PC-9 (cell line): ENCODE measurements at regions not wholly inside any gene's neighbourhood (a gene's known extent, or its start where the extent isn't known, plus 50 kb on each side); places are given as distances from the start of the nearest gene placed in this dataset.

Experiments
- BruUV-seq: library from RNA; stranded (reverse); fragments of 400-500 nt; replicated peaks from 2 replicates; lab custom pipeline; 2021; lab: Mats Ljungman, UMichigan
- CTCF ChIA-PET: fragments of 300-600 bp; sonication (Branson Sonifier 250); formaldehyde crosslinking; loops from one replicate; lab custom pipeline; 2022; ENCODE audit warnings: antibody characterized with exemption; lab: Charles Lee
- POLR2A ChIA-PET: fragments of 300-600 bp; sonication (Branson Sonifier 250); formaldehyde crosslinking; loops from one replicate; lab custom pipeline; 2022; ENCODE audit warnings: antibody characterized with exemption; ENCODE audit not compliant: unreplicated experiment; lab: Charles Lee
- DNase-seq, 2 experiments: peaks; one replicate each; pipeline versions ENCODE4 v3.0.0 to v3.0.0-alpha.2; 2015 to 2022; ENCODE audit warnings: mixed read lengths in 1 of 2
- H2AFZ ChIP-seq: fragments of 200-600 bp; sonication (generic); 2 replicates; pipeline ENCODE4 v1.8.1; 2017; ENCODE audit warnings: antibody characterized with exemption
- H3F3A ChIP-seq: fragments of 200-600 bp; sonication (generic); 2 replicates; pipeline ENCODE4 v1.8.1; 2017; ENCODE audit warnings: antibody characterized with exemption, mild to moderate bottlenecking, low read depth; ENCODE audit not compliant: insufficient read depth
- H3K27ac ChIP-seq: fragments of 200-600 bp; sonication (generic); 2 replicates; pipeline ENCODE4 v1.6.1; 2016; ENCODE audit warnings: mixed run types
- H3K27me3 ChIP-seq: fragments of 200-600 bp; sonication (generic); 2 replicates; pipeline ENCODE4 v1.6.1; 2016; ENCODE audit warnings: low read depth, mixed run types; ENCODE audit not compliant: insufficient read depth
- H3K36me3 ChIP-seq: fragments of 200-600 bp; sonication (generic); 2 replicates; pipeline ENCODE4 v1.6.1; 2016; ENCODE audit warnings: low read depth, mixed run types
- H3K4me1 ChIP-seq: fragments of 200-600 bp; sonication (generic); replicated peaks from 2 replicates; pipeline ENCODE4 v1.6.1; 2016; ENCODE audit warnings: mixed run types; ENCODE audit not compliant: insufficient read depth
- H3K4me2 ChIP-seq: fragments of 200-600 bp; sonication (generic); 2 replicates; pipeline ENCODE4 v1.6.1; 2017; ENCODE audit warnings: mixed run types
- H3K4me3 ChIP-seq: fragments of 200-600 bp; sonication (generic); 2 replicates; pipeline ENCODE4 v1.6.1; 2016; ENCODE audit warnings: mixed run types
- H3K79me2 ChIP-seq: fragments of 200-600 bp; sonication (generic); 2 replicates; pipeline ENCODE4 v1.6.1; 2017; ENCODE audit warnings: low read depth, mixed run types
- H3K9me2 ChIP-seq: fragments of 200-600 bp; sonication (generic); 2 replicates; pipeline ENCODE4 v1.8.1; 2017; ENCODE audit warnings: mild to moderate bottlenecking; ENCODE audit not compliant: insufficient read depth
- H3K9me3 ChIP-seq: fragments of 200-600 bp; sonication (generic); 2 replicates; pipeline ENCODE4 v1.8.1; 2016; ENCODE audit warnings: low read depth; ENCODE audit not compliant: insufficient read depth
- H4K20me1 ChIP-seq: fragments of 200-600 bp; sonication (generic); 2 replicates; pipeline ENCODE4 v1.8.1; 2017; ENCODE audit not compliant: insufficient read depth
- CTCF ChIP-seq: fragments of 200-600 bp; sonication (generic); conservative IDR thresholded peaks from 2 replicates; pipeline ENCODE4 v1.6.1; 2017; ENCODE audit warnings: mixed run types, antibody characterized with exemption, mild to moderate bottlenecking, moderate library complexity
- EZH2 ChIP-seq: fragments of 200-600 bp; sonication (generic); IDR thresholded peaks from 2 replicates; pipeline ENCODE4 v1.8.0; 2017; ENCODE audit warnings: antibody characterized with exemption, low read depth
- intact Hi-C: fragments of 100-400 bp; cut with micrococcal nuclease; formaldehyde crosslinking; loops from one replicate; pipeline ENCODE4 v1.10.0; 2022; ENCODE audit not compliant: unreplicated experiment

- ChIA-PET POLR2A (no interaction called here), CTCF (no interaction called here)
- Histone ChIP-seq H4K20me1 (no peaks in the 10 kb centered on the region), H3K9me3 (no peaks in the 10 kb centered on the region), H3K27ac (no peak overlapping the region), H3K27me3 (no peaks in the 10 kb centered on the region), H2AFZ (no peak overlapping the region), H3K79me2 (no peaks in the 10 kb centered on the region), H3F3A (no peaks in the 10 kb centered on the region), H3K4me2 (no peak overlapping the region), H3K36me3 (no peaks in the 10 kb centered on the region), H3K9me2 (no peaks in the 10 kb centered on the region), H3K4me1 (peaks cover 11% of the 10 kb centered on the region), H3K4me3 (no peak overlapping the region)
- no TSS peak for BruUV-seq
- TF ChIP-seq CTCF, result no peak
- TF ChIP-seq EZH2, result no peak
- no peak for DNase-seq
- intact Hi-C loops, result no loop called here
These were observed 206.3 kb upstream of the S1PR3 start for GRCh38 chr9:88784960-88785359.

GRCh38 chr9:88786291-88787079, 204.8 kb upstream of the S1PR3 start:
- H3K9me2 ChIP-seq, result no peaks in the 10 kb centered on the region
- H4K20me1 ChIP-seq, result no peaks in the 10 kb centered on the region
- no peak overlapping the region for H3K4me3 ChIP-seq
- TF ChIP-seq CTCF, result no peak
- TF ChIP-seq EZH2, result no peak
- no peak for DNase-seq
- no peak overlapping the region for H3K4me2 ChIP-seq
- POLR2A ChIA-PET, result no interaction called here
- no peaks in the 10 kb centered on the region for H3K36me3 ChIP-seq
- peaks cover 26% of the 10 kb centered on the region for H3K4me1 ChIP-seq
- H3K27ac ChIP-seq, result no peak overlapping the region
- peaks cover 9% of the 10 kb centered on the region for H3F3A ChIP-seq
- H3K27me3 ChIP-seq, result no peaks in the 10 kb centered on the region
- no peak overlapping the region for H2AFZ ChIP-seq
- intact Hi-C loops, result no loop called here
- CTCF ChIA-PET, result no interaction called here
- no TSS peak for BruUV-seq
- H3K9me3 ChIP-seq, result no peaks in the 10 kb centered on the region
- H3K79me2 ChIP-seq, result no peaks in the 10 kb centered on the region

GRCh38 chr9:88789785-88790184, 201.5 kb upstream of the S1PR3 start:
- ChIA-PET CTCF (no interaction called here), POLR2A (no interaction called here)
- peaks cover 32% of the 10 kb centered on the region for H3K4me1 ChIP-seq
- TF ChIP-seq CTCF, result no peak
- TF ChIP-seq EZH2, result no peak
- no peak overlapping the region for H2AFZ ChIP-seq
- no peaks in the 10 kb centered on the region for H3K27me3 ChIP-seq
- peak in 1 of 2 experiments; percentile 64 for DNase-seq
- H3K4me2 ChIP-seq, result peak overlapping the region; percentile 8; the same call in 1 of the 2 replicates
- no peaks in the 10 kb centered on the region for H3K79me2 ChIP-seq
- no peak overlapping the region for H3K4me3 ChIP-seq
- no peaks in the 10 kb centered on the region for H3K9me3 ChIP-seq
- H3K36me3 ChIP-seq, result no peaks in the 10 kb centered on the region
- peaks cover 17% of the 10 kb centered on the region for H3F3A ChIP-seq
- H3K27ac ChIP-seq, result no peak overlapping the region
- H3K9me2 ChIP-seq, result no peaks in the 10 kb centered on the region
- intact Hi-C loops, result no loop called here
- BruUV-seq, result no TSS peak
- no peaks in the 10 kb centered on the region for H4K20me1 ChIP-seq
